Amniotic epithelial cell (primary cell): ENCODE measurements at regions not wholly inside any gene's neighbourhood (a gene's known extent, or its start where the extent isn't known, plus 50 kb on each side); places are given as distances from the start of the nearest gene placed in this dataset.
"Not testable (repeated sequence)": the region's sequence is repeated elsewhere in the genome, so short reads cannot be mapped to it uniquely, and the experiment has no call there.

Experiments used
- DNase-seq: peaks from one replicate; pipeline ENCODE4 v3.0.0-alpha.2; 2010; ENCODE audit warnings: low read depth

GRCh38 chr6:98036344-98036923, 753.4 kb upstream of the MMS22L start:
- no peak for DNase-seq

- DNase-seq = no peak
Measured at GRCh38 chr6:98037571-98037970, 754.6 kb upstream of the MMS22L start.

GRCh38 chr6:98039443-98039842, 756.4 kb upstream of the MMS22L start:
- DNase-seq = no peak

- peak; percentile 0 for DNase-seq
Measured at GRCh38 chr6:98039904-98040607, 757.0 kb upstream of the MMS22L start.

- no peak for DNase-seq
Measured at GRCh38 chr6:98041056-98041455, 758.0 kb upstream of the MMS22L start.

GRCh38 chr6:98041921-98042320, 758.9 kb upstream of the MMS22L start:
- DNase-seq = no peak

GRCh38 chr6:98044151-98044561, 761.1 kb upstream of the MMS22L start:
- no peak for DNase-seq

GRCh38 chr6:98044791-98045470, 761.9 kb upstream of the MMS22L start:
- DNase-seq = no peak

- DNase-seq = no peak
Measured at GRCh38 chr6:98047164-98047563, 764.1 kb upstream of the MMS22L start.

- no peak for DNase-seq
Measured at GRCh38 chr6:98047871-98048270, 764.9 kb upstream of the MMS22L start.

- no peak for DNase-seq
Measured at GRCh38 chr6:98054453-98054852, 771.4 kb upstream of the MMS22L start.

- no peak for DNase-seq
Measured at GRCh38 chr6:98056955-98057354, 773.9 kb upstream of the MMS22L start.

- no peak for DNase-seq
Measured at GRCh38 chr6:98067375-98067774, 767.0 kb upstream of the POU3F2 start.

- not testable (repeated sequence) for DNase-seq
Measured at GRCh38 chr6:98088537-98088936, 745.8 kb upstream of the POU3F2 start.

GRCh38 chr6:98092331-98092730, 742.0 kb upstream of the POU3F2 start:
- no peak for DNase-seq

GRCh38 chr6:98094696-98095095, 739.7 kb upstream of the POU3F2 start:
- DNase-seq = no peak

GRCh38 chr6:98107801-98108200, 726.6 kb upstream of the POU3F2 start:
- no peak for DNase-seq

GRCh38 chr6:98116455-98116854, 717.9 kb upstream of the POU3F2 start:
- DNase-seq = no peak

- no peak for DNase-seq
Measured at GRCh38 chr6:98117068-98117467, 717.3 kb upstream of the POU3F2 start.

- DNase-seq = no peak
Measured at GRCh38 chr6:98118397-98119045, 715.9 kb upstream of the POU3F2 start.

GRCh38 chr6:98124171-98124570, 710.2 kb upstream of the POU3F2 start:
- no peak for DNase-seq

GRCh38 chr6:98131290-98131990, 702.9 kb upstream of the POU3F2 start:
- DNase-seq = no peak
